SK-N-SH treated with all-trans-retinoic acid at 6 μM for 48 hours (cell line): ENCODE measurements at regions not wholly inside any gene's neighbourhood (a gene's known extent, or its start where the extent isn't known, plus 50 kb on each side); places are given as distances from the start of the nearest gene placed in this dataset.

Experiments
- ATAC-seq: fragments of 200-7000 bp; cut with Tn5 transposase; 3 replicates; pipeline ENCODE4 v1.9.1; 2020; ENCODE audit warnings: mild to moderate bottlenecking, moderate library complexity
- ARNTL ChIP-seq: fragments of 450-650 bp; formaldehyde crosslinking; IDR thresholded peaks from 2 replicates; pipeline ENCODE4 v1.5.0; 2020; ENCODE audit warnings: low read depth, mild to moderate bottlenecking, moderate library complexity, borderline replicate concordance
- BACH2 ChIP-seq: fragments of 250-450 bp; sonication (Bioruptor Pico); IDR thresholded peaks from 2 replicates; pipeline ENCODE4 v1.9.0; 2021; ENCODE audit warnings: mild to moderate bottlenecking, borderline replicate concordance
- CREB5 ChIP-seq: fragments of 250-450 bp; sonication (Bioruptor Pico); IDR thresholded peaks from 2 replicates; pipeline ENCODE4 v1.5.1; 2020; ENCODE audit warnings: low read depth, mild to moderate bottlenecking, moderate library complexity
- CSDC2 ChIP-seq: fragments of 250-450 bp; sonication (Bioruptor Pico); IDR thresholded peaks from 2 replicates; pipeline ENCODE4 v1.5.0; 2020; ENCODE audit warnings: mild to moderate bottlenecking, moderate library complexity
- CSRNP3 ChIP-seq: fragments of 250-450 bp; sonication (Bioruptor Pico); IDR thresholded peaks from 2 replicates; pipeline ENCODE4 v1.5.1; 2021; ENCODE audit warnings: mild to moderate bottlenecking, moderate library complexity
- ESRRG ChIP-seq: fragments of 250-450 bp; sonication (Bioruptor Pico); IDR thresholded peaks from 2 replicates; pipeline ENCODE4 v1.6.1; 2021; ENCODE audit warnings: mild to moderate bottlenecking
- GLIS3 ChIP-seq: fragments of 250-450 bp; sonication (Bioruptor Pico); IDR thresholded peaks from 2 replicates; pipeline ENCODE4 v1.5.0; 2020; ENCODE audit warnings: mild to moderate bottlenecking, moderate library complexity
- ISL1 ChIP-seq: fragments of 250-450 bp; sonication (Bioruptor Pico); IDR thresholded peaks from 2 replicates; pipeline ENCODE4 v2.1.2; 2022; ENCODE audit warnings: mild to moderate bottlenecking, moderate library complexity
- OSR1 ChIP-seq: fragments of 250-450 bp; sonication (Bioruptor Pico); IDR thresholded peaks from 2 replicates; pipeline ENCODE4 v1.8.0; 2022; ENCODE audit warnings: moderate library complexity, mild to moderate bottlenecking, inconsistent platforms
- PATZ1 ChIP-seq: fragments of 250-450 bp; sonication (Bioruptor Pico); IDR thresholded peaks from 2 replicates; pipeline ENCODE4 v1.8.0; 2020; ENCODE audit warnings: mild to moderate bottlenecking, moderate library complexity, borderline replicate concordance
- PPARA ChIP-seq: fragments of 250-450 bp; sonication (Bioruptor Pico); IDR thresholded peaks from 2 replicates; pipeline ENCODE4 v1.5.0; 2020; ENCODE audit warnings: mild to moderate bottlenecking, borderline replicate concordance
- RARB ChIP-seq: fragments of 250-450 bp; sonication (Bioruptor Pico); IDR thresholded peaks from 2 replicates; pipeline ENCODE4 v1.8.0; 2021; ENCODE audit warnings: mild to moderate bottlenecking, moderate library complexity
- SNAI2 ChIP-seq: fragments of 250-450 bp; sonication (Bioruptor Pico); IDR thresholded peaks from 2 replicates; pipeline ENCODE4 v1.5.0; 2020; ENCODE audit warnings: mild to moderate bottlenecking, moderate library complexity
- TCF4 ChIP-seq: fragments of 250-450 bp; sonication (Bioruptor Pico); IDR thresholded peaks from 2 replicates; pipeline ENCODE4 v1.8.0; 2021; ENCODE audit warnings: mild to moderate bottlenecking, moderate library complexity, borderline replicate concordance
- TOX ChIP-seq: fragments of 250-450 bp; sonication (Bioruptor Pico); IDR thresholded peaks from 2 replicates; pipeline ENCODE4 v1.8.0; 2021; ENCODE audit warnings: mild to moderate bottlenecking, moderate library complexity, borderline replicate concordance
- TSHZ2 ChIP-seq: fragments of 250-450 bp; sonication (Bioruptor Pico); IDR thresholded peaks from 2 replicates; pipeline ENCODE4 v1.5.0; 2020; ENCODE audit warnings: mild to moderate bottlenecking, moderate library complexity
- ZC3H10 ChIP-seq: fragments of 250-450 bp; sonication (Bioruptor Pico); IDR thresholded peaks from 2 replicates; pipeline ENCODE4 v1.5.1; 2021; ENCODE audit warnings: mild to moderate bottlenecking, moderate library complexity
- ZFP3 ChIP-seq: fragments of 250-450 bp; sonication (Bioruptor Pico); IDR thresholded peaks from 2 replicates; pipeline ENCODE4 v1.5.0; 2020; ENCODE audit warnings: mild to moderate bottlenecking, moderate library complexity
- ZNF565 ChIP-seq: fragments of 450-650 bp; formaldehyde crosslinking; conservative IDR thresholded peaks from 2 replicates; pipeline ENCODE4 v1.5.0; 2020; ENCODE audit warnings: low read depth, mild to moderate bottlenecking, moderate library complexity
- ZNF8 ChIP-seq: fragments of 450-650 bp; formaldehyde crosslinking; IDR thresholded peaks from 2 replicates; pipeline ENCODE4 v1.5.0; 2020; ENCODE audit warnings: mild to moderate bottlenecking, moderate library complexity

GRCh38 chr13:40875583-40875982 lies 86.2 kb downstream of the SLC25A15 start (continued):
- TF ChIP-seq PATZ1 (CRISPR knock-in tag) (no peak), ARNTL (CRISPR knock-in tag) (no peak), CSDC2 (CRISPR knock-in tag) (no peak), ZNF8 (CRISPR knock-in tag) (no peak), ZNF565 (no peak)

GRCh38 chr13:40876020-40876738 lies 86.8 kb downstream of the SLC25A15 start:
- ATAC-seq = no peak

GRCh38 chr13:40878321-40878720 lies 88.9 kb downstream of the SLC25A15 start:
- no peak for ATAC-seq
- TF ChIP-seq TCF4 = no peak
- TF ChIP-seq SNAI2 (CRISPR knock-in tag) = no peak
- no peak for TF ChIP-seq BACH2
- no peak for TF ChIP-seq ZC3H10 (CRISPR knock-in tag)
- TF ChIP-seq TSHZ2 (CRISPR knock-in tag) = no peak

More at GRCh38 chr13:40876020-40876738, 86.8 kb downstream of the SLC25A15 start:
- no peak for TF ChIP-seq BACH2
- TF ChIP-seq ZFP3 (CRISPR knock-in tag) = no peak

- ATAC-seq = no peak
- no peak for TF ChIP-seq RARB (CRISPR knock-in tag)
- no peak for TF ChIP-seq BACH2
- no peak for TF ChIP-seq GLIS3 (CRISPR knock-in tag)
- TF ChIP-seq PPARA = no peak
- TF ChIP-seq CREB5 (CRISPR knock-in tag) = no peak
- no peak for TF ChIP-seq ESRRG (CRISPR knock-in tag)
- no peak for TF ChIP-seq OSR1 (CRISPR knock-in tag)
- no peak for TF ChIP-seq ZNF8 (CRISPR knock-in tag)
- TF ChIP-seq TOX (CRISPR knock-in tag) = no peak
- no peak for TF ChIP-seq ISL1 (CRISPR knock-in tag)
- no peak for TF ChIP-seq TSHZ2 (CRISPR knock-in tag)
- no peak for TF ChIP-seq CSDC2 (CRISPR knock-in tag)
- TF ChIP-seq ZNF565 = no peak
- no peak for TF ChIP-seq ZFP3 (CRISPR knock-in tag)
- TF ChIP-seq ZC3H10 (CRISPR knock-in tag) = no peak
- TF ChIP-seq SNAI2 (CRISPR knock-in tag) = no peak
- TF ChIP-seq CSRNP3 (CRISPR knock-in tag) = no peak
Observed at GRCh38 chr13:40878823-40879222, 89.4 kb downstream of the SLC25A15 start.
